ENCODE measurements at regions not wholly inside any gene's neighbourhood (a gene's known extent, or its start where the extent isn't known, plus 50 kb on each side); places are given as distances from the start of the nearest gene placed in this dataset.

DNA sequence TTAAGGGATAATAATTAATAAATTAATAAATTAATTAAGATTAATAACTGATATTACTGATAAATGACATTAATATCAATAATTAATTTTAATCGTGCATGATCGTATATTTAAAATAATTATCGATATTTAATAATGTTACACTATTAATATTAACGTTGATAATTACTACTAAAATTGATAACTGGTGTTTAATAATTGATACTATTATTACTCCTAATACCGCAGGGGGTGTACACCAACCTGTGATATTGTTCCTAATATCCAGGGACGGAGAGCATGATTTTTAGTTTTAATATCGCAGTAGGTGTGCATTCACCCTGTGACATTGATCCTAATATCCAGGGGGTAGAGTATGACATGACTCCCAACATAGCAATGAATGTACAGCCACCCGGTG lies 1930.8 kb downstream of the SUCLG1 start:
- no peak overlapping the region for H3K27ac ChIP-seq
- TF ChIP-seq CTCF (IDR thresholded peaks at IDR 0.05) (no peak), ZFX (IDR thresholded peaks at IDR 0.05; ENCODE audit: borderline replicate concordance) (no peak)

DNA sequence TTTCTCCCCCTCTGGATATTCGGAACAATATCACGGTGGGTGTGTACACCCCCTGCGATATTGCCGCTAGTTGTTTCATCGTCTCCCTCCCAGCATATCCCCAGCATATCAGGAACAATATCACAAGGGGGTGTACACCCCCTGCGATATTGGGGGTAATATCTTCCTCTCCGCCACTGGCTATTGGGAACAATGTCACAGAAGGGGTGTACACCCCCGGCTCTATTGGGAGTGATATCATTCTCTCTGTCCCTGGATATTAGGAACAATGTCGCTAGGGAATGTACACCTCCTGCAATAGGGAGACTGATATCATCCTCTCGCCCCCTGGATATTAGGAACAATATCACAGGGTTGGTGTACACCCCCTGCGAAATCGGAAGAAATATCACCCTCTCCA lies 1932.0 kb downstream of the SUCLG1 start:
- TF ChIP-seq CTCF (IDR thresholded peaks at IDR 0.05) (no peak), ZFX (IDR thresholded peaks at IDR 0.05; ENCODE audit: borderline replicate concordance) (no peak)
- no peak overlapping the region for H3K27ac ChIP-seq

GRCh38 chr2:82526277-82526676 lies 1932.8 kb downstream of the SUCLG1 start:
- TF ChIP-seq ZFX (IDR thresholded peaks at IDR 0.05; ENCODE audit: borderline replicate concordance) (no peak), CTCF (IDR thresholded peaks at IDR 0.05) (no peak)
- H3K27ac ChIP-seq, result no peak overlapping the region

GRCh38 chr2:82525744-82526143 lies 1933.3 kb downstream of the SUCLG1 start:
- H3K27ac ChIP-seq, result no peak overlapping the region
- TF ChIP-seq CTCF (IDR thresholded peaks at IDR 0.05) (no peak), ZFX (IDR thresholded peaks at IDR 0.05; ENCODE audit: borderline replicate concordance) (no peak)

DNA sequence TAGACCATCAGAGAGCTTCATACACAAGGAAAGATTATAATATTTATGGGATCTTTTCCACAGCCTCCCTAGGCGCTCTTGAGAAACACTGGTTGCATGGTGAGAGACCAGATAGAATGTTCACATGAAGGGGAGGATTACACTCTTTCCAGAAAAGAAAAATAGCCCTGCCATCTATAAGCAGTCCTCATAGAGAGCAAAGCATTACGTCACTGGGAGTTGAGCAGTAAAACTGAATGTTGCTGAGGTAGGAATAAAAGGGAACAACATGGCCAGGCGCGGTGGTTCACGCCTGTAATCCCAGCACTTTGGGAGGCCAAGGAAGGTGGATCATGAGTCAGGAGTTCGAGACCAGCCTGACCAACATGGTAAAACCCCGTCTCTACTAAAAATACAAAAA lies 1934.3 kb downstream of the SUCLG1 start:
- H3K27ac ChIP-seq, result no peak overlapping the region
- TF ChIP-seq ZFX (IDR thresholded peaks at IDR 0.05; ENCODE audit: borderline replicate concordance) (no peak), CTCF (IDR thresholded peaks at IDR 0.05) (no peak)

GRCh38 chr2:82511894-82512293 lies 1947.2 kb downstream of the SUCLG1 start:
- no peak overlapping the region for H3K27ac ChIP-seq
- TF ChIP-seq ZFX (IDR thresholded peaks at IDR 0.05; ENCODE audit: borderline replicate concordance), result no peak
- TF ChIP-seq CTCF (IDR thresholded peaks at IDR 0.05), result no peak

DNA sequence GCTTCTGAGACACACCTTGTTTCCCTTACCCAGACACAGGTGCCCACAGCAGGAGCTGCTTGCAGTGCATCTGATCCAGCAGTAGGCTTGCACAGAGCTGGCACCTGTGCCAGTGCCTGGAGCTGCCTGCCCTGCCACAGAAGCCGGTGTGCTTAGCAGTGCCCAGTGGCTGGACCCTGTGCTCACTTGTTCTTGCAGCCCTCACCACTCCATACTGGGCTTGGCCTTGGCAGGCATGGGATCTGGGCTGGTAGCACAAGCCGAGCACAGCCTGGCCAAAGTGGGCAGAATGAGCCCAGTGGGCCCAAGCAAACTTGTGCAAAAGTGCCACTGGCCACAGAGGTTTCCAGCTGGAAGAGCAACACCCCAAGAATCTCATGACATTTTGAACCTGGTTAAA lies 1950.4 kb downstream of the SUCLG1 start:
- no peak for TF ChIP-seq CTCF (IDR thresholded peaks at IDR 0.05)
- TF ChIP-seq ZFX (IDR thresholded peaks at IDR 0.05; ENCODE audit: borderline replicate concordance), result no peak
- H3K27ac ChIP-seq, result no peak overlapping the region

Data from 22Rv1 (cell line).